Neural progenitor cell (in vitro differentiated cells): ENCODE measurements at regions not wholly inside any gene's neighbourhood (a gene's known extent, or its start where the extent isn't known, plus 50 kb on each side); places are given as distances from the start of the nearest gene placed in this dataset.

Experiments used
- DNase-seq: peaks from one replicate; pipeline ENCODE4 v3.0.0-alpha.2; 2016; ENCODE audit warnings: low spot score
- H2AFZ ChIP-seq: fragments of 200-600 bp; sonication (generic); replicated peaks from 2 replicates; pipeline ENCODE4 v1.6.1; 2016; ENCODE audit warnings: antibody characterized with exemption
- H3F3A ChIP-seq: fragments of 200-600 bp; sonication (generic); 2 replicates; pipeline ENCODE4 v1.6.1; 2016; ENCODE audit warnings: antibody characterized with exemption, low read depth
- H3K27ac ChIP-seq: fragments of 200-600 bp; sonication (generic); 2 replicates; pipeline ENCODE4 v1.5.1; 2016; ENCODE audit warnings: mild to moderate bottlenecking
- H3K27me3 ChIP-seq: fragments of 200-600 bp; sonication (generic); 2 replicates; pipeline ENCODE4 v1.6.1; 2016; ENCODE audit warnings: mild to moderate bottlenecking, moderate library complexity
- H3K36me3 ChIP-seq: fragments of 200-600 bp; sonication (generic); 2 replicates; pipeline ENCODE4 v1.5.1; 2016
- H3K4me1 ChIP-seq: fragments of 200-600 bp; sonication (generic); 2 replicates; pipeline ENCODE4 v1.6.1; 2016; ENCODE audit warnings: mixed run types
- H3K4me2 ChIP-seq: fragments of 200-600 bp; sonication (generic); 2 replicates; pipeline ENCODE4 v1.6.1; 2016
- H3K4me3 ChIP-seq: fragments of 200-600 bp; sonication (generic); 2 replicates; pipeline ENCODE4 v1.5.1; 2016
- H3K79me2 ChIP-seq: fragments of 200-600 bp; sonication (generic); 2 replicates; pipeline ENCODE4 v1.6.1; 2016; ENCODE audit warnings: low read depth
- H3K9ac ChIP-seq: fragments of 200-600 bp; sonication (generic); 2 replicates; pipeline ENCODE4 v1.6.1; 2016
- H3K9me3 ChIP-seq: fragments of 200-600 bp; sonication (generic); 2 replicates; pipeline ENCODE4 v1.5.1; 2016; ENCODE audit warnings: low read depth
- H4K20me1 ChIP-seq: fragments of 200-600 bp; sonication (generic); 2 replicates; pipeline ENCODE4 v1.6.1; 2016; ENCODE audit warnings: low read depth
- H3K27ac Mint-ChIP-seq: 3 replicates; pipeline ENCODE4 v1.8.0; 2021; ENCODE audit warnings: mixed read lengths
- H3K27me3 Mint-ChIP-seq: 2 replicates; pipeline ENCODE4 v1.8.0; 2022; ENCODE audit warnings: low read depth, mild to moderate bottlenecking, inconsistent platforms, moderate library complexity, mixed read lengths; ENCODE audit not compliant: insufficient read depth
- H3K36me3 Mint-ChIP-seq: 3 replicates; pipeline ENCODE4 v1.8.0; 2021; ENCODE audit warnings: mixed read lengths
- H3K4me1 Mint-ChIP-seq: 3 replicates; pipeline ENCODE4 v1.8.0; 2021; ENCODE audit warnings: mixed read lengths
- H3K4me3 Mint-ChIP-seq: 3 replicates; pipeline ENCODE4 v1.8.0; 2021; ENCODE audit warnings: mild to moderate bottlenecking, moderate library complexity, mixed read lengths
- H3K9me3 Mint-ChIP-seq: 3 replicates; pipeline ENCODE4 v1.8.0; 2020; ENCODE audit warnings: mixed read lengths
- EZH2 ChIP-seq: fragments of 200-600 bp; sonication (generic); IDR thresholded peaks from 2 replicates; pipeline ENCODE4 v1.6.1; 2017; ENCODE audit warnings: antibody characterized with exemption, mild to moderate bottlenecking, moderate library complexity
- EZH2phosphoT487 ChIP-seq: fragments of 200-600 bp; sonication (generic); IDR thresholded peaks from 2 replicates; pipeline ENCODE4 v1.6.1; 2017; ENCODE audit warnings: antibody characterized with exemption
- TF ChIP-seq, protein P1 (sequence below): fragments of 200-600 bp; sonication (generic); IDR thresholded peaks from 2 replicates; pipeline ENCODE4 v1.5.1; 2017; ENCODE audit warnings: antibody characterized with exemption, mild to moderate bottlenecking

DNA sequence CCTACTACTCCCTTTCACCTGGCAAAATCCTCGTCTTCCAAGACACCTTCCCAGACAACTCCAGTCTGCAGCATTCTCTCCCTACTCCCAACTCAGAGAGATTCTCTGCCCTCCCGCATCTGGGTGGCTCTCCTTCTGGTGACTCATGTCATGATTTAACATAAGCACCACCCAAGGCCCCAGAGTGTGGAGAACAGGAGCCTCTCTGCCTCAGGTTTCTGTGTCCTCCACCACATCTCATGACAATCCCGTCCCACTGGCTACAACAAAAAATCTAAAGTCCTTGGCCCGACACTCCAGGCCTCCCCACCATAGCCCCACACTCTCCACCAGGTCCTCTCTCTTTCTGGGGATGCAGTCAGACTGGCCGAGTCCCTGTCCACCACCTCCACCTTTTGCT, 197.1 kb downstream of the BCL11A start:
- TF ChIP-seq, protein P1, sequence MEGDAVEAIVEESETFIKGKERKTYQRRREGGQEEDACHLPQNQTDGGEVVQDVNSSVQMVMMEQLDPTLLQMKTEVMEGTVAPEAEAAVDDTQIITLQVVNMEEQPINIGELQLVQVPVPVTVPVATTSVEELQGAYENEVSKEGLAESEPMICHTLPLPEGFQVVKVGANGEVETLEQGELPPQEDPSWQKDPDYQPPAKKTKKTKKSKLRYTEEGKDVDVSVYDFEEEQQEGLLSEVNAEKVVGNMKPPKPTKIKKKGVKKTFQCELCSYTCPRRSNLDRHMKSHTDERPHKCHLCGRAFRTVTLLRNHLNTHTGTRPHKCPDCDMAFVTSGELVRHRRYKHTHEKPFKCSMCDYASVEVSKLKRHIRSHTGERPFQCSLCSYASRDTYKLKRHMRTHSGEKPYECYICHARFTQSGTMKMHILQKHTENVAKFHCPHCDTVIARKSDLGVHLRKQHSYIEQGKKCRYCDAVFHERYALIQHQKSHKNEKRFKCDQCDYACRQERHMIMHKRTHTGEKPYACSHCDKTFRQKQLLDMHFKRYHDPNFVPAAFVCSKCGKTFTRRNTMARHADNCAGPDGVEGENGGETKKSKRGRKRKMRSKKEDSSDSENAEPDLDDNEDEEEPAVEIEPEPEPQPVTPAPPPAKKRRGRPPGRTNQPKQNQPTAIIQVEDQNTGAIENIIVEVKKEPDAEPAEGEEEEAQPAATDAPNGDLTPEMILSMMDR: no peak
- no peak for TF ChIP-seq EZH2phosphoT487
- no peak for TF ChIP-seq EZH2
- Histone ChIP-seq H3K79me2 (no peaks in the 10 kb centered on the region), H3K9me3 (no peaks in the 10 kb centered on the region), H2AFZ (no peak overlapping the region), H3K4me1 (peaks cover 25% of the 10 kb centered on the region), H3K36me3 (no peaks in the 10 kb centered on the region), H3K27me3 (no peaks in the 10 kb centered on the region), H3K27ac (no peak overlapping the region), H3K4me3 (no peak overlapping the region), H4K20me1 (no peaks in the 10 kb centered on the region), H3K9ac (no peak overlapping the region), H3F3A (no peaks in the 10 kb centered on the region), H3K4me2 (no peak overlapping the region)
- peaks cover 2% of the 10 kb centered on the region for H3K27me3 Mint-ChIP-seq
- H3K9me3 Mint-ChIP-seq: peaks cover 2% of the 10 kb centered on the region
- H3K36me3 Mint-ChIP-seq: no peaks in the 10 kb centered on the region
- peaks cover 31% of the 10 kb centered on the region for H3K4me1 Mint-ChIP-seq
- no peak for DNase-seq
- H3K4me3 Mint-ChIP-seq: no peak overlapping the region
- peak overlapping the region; percentile 16 for H3K27ac Mint-ChIP-seq

DNA sequence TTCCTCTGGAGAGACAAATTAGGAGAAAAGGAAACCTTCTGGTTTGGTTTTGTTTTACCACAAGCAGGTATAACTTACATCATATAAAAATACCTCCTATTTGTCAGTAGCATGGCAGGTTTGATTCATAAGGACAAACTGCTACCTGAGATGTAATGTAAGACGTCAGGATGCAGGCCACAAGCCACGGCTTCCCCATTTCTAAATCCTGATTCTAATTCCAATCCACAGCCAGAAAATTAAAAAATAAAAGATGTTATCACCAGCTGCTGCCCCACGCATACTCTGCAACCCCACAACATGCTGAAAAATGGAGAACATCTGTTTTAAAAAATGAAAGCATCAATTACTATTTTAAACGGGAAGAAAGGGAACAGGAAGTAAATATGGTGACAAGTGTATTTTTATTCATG, 197.6 kb downstream of the BCL11A start:
- no peak overlapping the region for H3K27ac Mint-ChIP-seq
- Histone ChIP-seq H4K20me1 (no peaks in the 10 kb centered on the region), H3K9ac (no peak overlapping the region), H3K4me3 (no peak overlapping the region), H3F3A (no peaks in the 10 kb centered on the region), H3K27ac (no peak overlapping the region), H2AFZ (no peak overlapping the region), H3K4me2 (no peak overlapping the region), H3K27me3 (no peaks in the 10 kb centered on the region), H3K4me1 (peaks cover 25% of the 10 kb centered on the region), H3K79me2 (no peaks in the 10 kb centered on the region), H3K36me3 (no peaks in the 10 kb centered on the region), H3K9me3 (no peaks in the 10 kb centered on the region)
- no peak overlapping the region for H3K4me3 Mint-ChIP-seq
- no peaks in the 10 kb centered on the region for H3K36me3 Mint-ChIP-seq
- TF ChIP-seq, protein P1: no peak
- TF ChIP-seq EZH2 (no peak), EZH2phosphoT487 (no peak)
- peaks cover 31% of the 10 kb centered on the region for H3K4me1 Mint-ChIP-seq
- H3K27me3 Mint-ChIP-seq: peaks cover 2% of the 10 kb centered on the region
- peaks cover 2% of the 10 kb centered on the region for H3K9me3 Mint-ChIP-seq
- DNase-seq: no peak

DNA sequence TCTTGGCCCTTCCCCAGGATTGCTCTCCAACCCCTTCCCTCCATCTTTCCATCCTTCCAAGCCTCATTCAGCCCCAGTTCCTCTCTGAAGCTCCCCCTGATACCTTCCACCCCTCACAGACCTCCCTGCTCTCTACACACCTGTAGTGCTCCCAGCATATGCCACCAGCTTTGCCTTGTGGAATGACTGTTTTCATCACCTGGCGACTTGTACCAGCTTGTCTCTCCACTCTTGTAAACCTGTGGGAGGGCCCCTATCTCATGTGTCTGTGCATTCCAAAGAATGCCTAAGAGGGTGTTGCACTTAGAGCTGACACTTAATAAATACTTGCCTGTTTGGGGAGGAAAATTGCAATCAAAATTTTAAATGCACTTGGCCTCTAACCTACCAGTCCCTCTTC, 198.7 kb downstream of the BCL11A start:
- Histone ChIP-seq H3K27ac (no peak overlapping the region), H3K4me3 (no peak overlapping the region), H3K4me2 (no peak overlapping the region), H2AFZ (no peak overlapping the region), H3K9me3 (no peaks in the 10 kb centered on the region), H3K9ac (no peak overlapping the region), H3K36me3 (no peaks in the 10 kb centered on the region), H4K20me1 (no peaks in the 10 kb centered on the region), H3F3A (no peaks in the 10 kb centered on the region), H3K27me3 (no peaks in the 10 kb centered on the region), H3K4me1 (peaks cover 25% of the 10 kb centered on the region), H3K79me2 (no peaks in the 10 kb centered on the region)
- no peak overlapping the region for H3K27ac Mint-ChIP-seq
- no peak overlapping the region for H3K4me3 Mint-ChIP-seq
- H3K9me3 Mint-ChIP-seq: no peaks in the 10 kb centered on the region
- H3K27me3 Mint-ChIP-seq: peaks cover 2% of the 10 kb centered on the region
- no peak for DNase-seq
- H3K36me3 Mint-ChIP-seq: no peaks in the 10 kb centered on the region
- peaks cover 31% of the 10 kb centered on the region for H3K4me1 Mint-ChIP-seq
- TF ChIP-seq, protein P1: no peak
- TF ChIP-seq EZH2phosphoT487: no peak

DNA sequence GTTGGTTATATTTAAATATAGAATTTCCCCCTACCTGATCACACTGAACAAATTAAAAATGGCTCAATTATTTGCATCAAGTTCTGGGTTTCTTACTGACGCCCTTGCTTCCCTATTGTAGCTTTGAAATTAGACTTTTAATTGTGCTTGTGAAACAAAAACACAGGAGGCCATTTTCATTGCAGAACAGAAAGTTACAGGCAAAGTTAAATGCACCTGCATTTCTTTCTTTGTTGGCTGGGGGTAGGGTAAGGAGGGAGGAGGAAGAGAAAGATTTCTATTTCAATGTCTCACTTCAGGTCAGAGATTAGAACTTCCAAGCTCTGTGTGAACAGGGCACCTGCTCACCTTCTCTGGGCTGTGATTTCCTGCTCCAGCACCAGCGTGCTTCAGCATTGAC, 199.6 kb downstream of the BCL11A start:
- Histone ChIP-seq H3K4me3 (no peak overlapping the region), H3K27ac (no peak overlapping the region), H2AFZ (no peak overlapping the region), H3K9ac (no peak overlapping the region), H3K79me2 (no peaks in the 10 kb centered on the region), H3K4me1 (peaks cover 25% of the 10 kb centered on the region), H3K4me2 (no peak overlapping the region), H3F3A (no peaks in the 10 kb centered on the region), H3K36me3 (no peaks in the 10 kb centered on the region), H3K27me3 (no peaks in the 10 kb centered on the region), H3K9me3 (no peaks in the 10 kb centered on the region), H4K20me1 (no peaks in the 10 kb centered on the region)
- peaks cover 31% of the 10 kb centered on the region for H3K4me1 Mint-ChIP-seq
- H3K27me3 Mint-ChIP-seq: peaks cover 2% of the 10 kb centered on the region
- H3K9me3 Mint-ChIP-seq: no peaks in the 10 kb centered on the region
- no peak for DNase-seq
- no peaks in the 10 kb centered on the region for H3K36me3 Mint-ChIP-seq
- no peak overlapping the region for H3K4me3 Mint-ChIP-seq
- TF ChIP-seq EZH2 (no peak), EZH2phosphoT487 (no peak)
- TF ChIP-seq, protein P1: no peak
- H3K27ac Mint-ChIP-seq: no peak overlapping the region
